CD14-positive monocyte (primary cell): ENCODE measurements at regions not wholly inside any gene's neighbourhood (a gene's known extent, or its start where the extent isn't known, plus 50 kb on each side); places are given as distances from the start of the nearest gene placed in this dataset.

ENCODE experiments used
- DNase-seq, 3 donors: peaks; one replicate each; pipeline ENCODE4 v3.0.0-alpha.2; 2011 to 2022
- H2AFZ ChIP-seq: 2 replicates; pipeline ENCODE4 v1.6.0; 2012; ENCODE audit warnings: mild to moderate bottlenecking, low read depth, low read length, inconsistent platforms; ENCODE audit not compliant: insufficient read depth, poor library complexity, severe bottlenecking
- H3K27ac ChIP-seq, 2 donors: 1 replicate in 1 of 2; 2 replicates in 1 of 2; pipeline ENCODE4 v1.5.1; 2012 to 2013; ENCODE audit warnings: low read length in 2 of 2, control low read depth in 1 of 2, inconsistent platforms in 1 of 2, low read depth in 1 of 2, mild to moderate bottlenecking in 1 of 2
- H3K27me3 ChIP-seq, 2 donors: one replicate each; pipeline versions ENCODE4 v1.6.0 to v1.6.1; 2011 to 2013; ENCODE audit warnings: low read length in 2 of 2; ENCODE audit not compliant: control insufficient read depth in 2 of 2, insufficient read depth in 2 of 2
- H3K36me3 ChIP-seq, 2 donors: replicated peaks in 1 of 2; 1 replicate in 1 of 2; 2 replicates in 1 of 2; pipeline versions ENCODE4 v1.5.1 to v1.6.1; 2012 to 2013; ENCODE audit warnings: low read length in 2 of 2, control low read depth in 1 of 2, inconsistent platforms in 1 of 2, mild to moderate bottlenecking in 1 of 2; ENCODE audit not compliant: insufficient read depth in 2 of 2, control insufficient read depth in 1 of 2
- H3K4me1 ChIP-seq, 2 donors: 1 replicate in 1 of 2; 2 replicates in 1 of 2; pipeline versions ENCODE4 v1.5.1 to v1.6.1; 2012 to 2013; ENCODE audit warnings: low read length in 2 of 2, control low read depth in 1 of 2, inconsistent platforms in 1 of 2, mild to moderate bottlenecking in 1 of 2, moderate library complexity in 1 of 2; ENCODE audit not compliant: insufficient read depth in 2 of 2, control insufficient read depth in 1 of 2
- H3K4me2 ChIP-seq: replicated peaks from 2 replicates; pipeline ENCODE3; 2012; ENCODE audit warnings: low read length, moderate library complexity, mild to moderate bottlenecking; ENCODE audit not compliant: poor library complexity, severe bottlenecking; ENCODE audit errors: extremely low read depth
- H3K4me3 ChIP-seq, 3 experiments: fragments of 200-600 bp in 1 of 3; sonication (generic) in 1 of 3; replicated peaks in 1 of 3; 1 replicate in 2 of 3; 2 replicates in 1 of 3; pipeline ENCODE4 v1.5.1; 2011 to 2013; ENCODE audit warnings: low read length in 3 of 3, mild to moderate bottlenecking in 3 of 3, control low read depth in 2 of 3, low read depth in 2 of 3, inconsistent platforms in 1 of 3, moderate library complexity in 1 of 3
- H3K79me2 ChIP-seq: 2 replicates; pipeline ENCODE4 v1.6.0; 2012; ENCODE audit warnings: mild to moderate bottlenecking, control low read depth, inconsistent platforms, low read length, moderate library complexity; ENCODE audit not compliant: insufficient read depth
- H3K9ac ChIP-seq: 2 replicates; pipeline ENCODE4 v1.6.0; 2017; ENCODE audit warnings: low read length, mild to moderate bottlenecking; ENCODE audit not compliant: insufficient read depth, poor library complexity, severe bottlenecking
- H3K9me3 ChIP-seq, 2 donors: replicated peaks in 1 of 2; 1 replicate in 1 of 2; 2 replicates in 1 of 2; pipeline versions ENCODE4 v1.5.1 to v1.6.1; 2012 to 2013; ENCODE audit warnings: low read length in 2 of 2, control low read depth in 1 of 2; ENCODE audit not compliant: control insufficient read depth in 1 of 2, insufficient read depth in 1 of 2
- H4K20me1 ChIP-seq: 2 replicates; pipeline ENCODE4 v1.6.0; 2012; ENCODE audit warnings: mild to moderate bottlenecking, low read length, control low read depth, moderate library complexity; ENCODE audit not compliant: insufficient read depth
- H3K27ac Mint-ChIP-seq, 7 donors: one replicate each; pipeline ENCODE4 v1.8.0; 2020; ENCODE audit warnings: mild to moderate bottlenecking in 7 of 7, mixed read lengths in 7 of 7, moderate library complexity in 6 of 7, inconsistent platforms in 2 of 7
- H3K27me3 Mint-ChIP-seq, 3 donors: one replicate each; pipeline ENCODE4 v1.8.0; 2021 to 2022; ENCODE audit warnings: low read depth in 3 of 3, mild to moderate bottlenecking in 3 of 3, mixed read lengths in 3 of 3, moderate library complexity in 3 of 3, inconsistent platforms in 1 of 3
- H3K36me3 Mint-ChIP-seq, 2 donors: one replicate each; pipeline ENCODE4 v1.8.0; 2020; ENCODE audit warnings: mixed read lengths in 2 of 2, inconsistent platforms in 1 of 2, mild to moderate bottlenecking in 1 of 2
- H3K4me1 Mint-ChIP-seq: one replicate; pipeline ENCODE4 v1.8.0; 2020; ENCODE audit warnings: mild to moderate bottlenecking, mixed read lengths
- H3K4me3 Mint-ChIP-seq, 2 donors: one replicate each; pipeline ENCODE4 v1.8.0; 2020; ENCODE audit warnings: mild to moderate bottlenecking in 2 of 2, mixed read lengths in 2 of 2, moderate library complexity in 1 of 2
- H3K9me3 Mint-ChIP-seq, 7 donors: one replicate each; pipeline ENCODE4 v1.8.0; 2020 to 2022; ENCODE audit warnings: mixed read lengths in 7 of 7, mild to moderate bottlenecking in 6 of 7, moderate library complexity in 6 of 7, inconsistent platforms in 2 of 7
- CTCF ChIP-seq: fragments of 200-600 bp; IDR thresholded peaks from one replicate; pipeline ENCODE4 v1.8.0; 2022; ENCODE audit warnings: antibody characterized with exemption, mild to moderate bottlenecking
- WGBS: methylation state at CpG from one replicate; pipeline ENCODE4 v1.1.5; 2013; ENCODE audit warnings: missing lambda C conversion rate; ENCODE audit not compliant: insufficient coverage; 5-methylcytosine and 5-hydroxymethylcytosine counted together
- intact Hi-C, 2 donors: fragments of 100-400 bp; cut with micrococcal nuclease; formaldehyde crosslinking; loops; one replicate each; pipeline versions ENCODE4 v1.15.0 to v1.15.1; 2023

DNA sequence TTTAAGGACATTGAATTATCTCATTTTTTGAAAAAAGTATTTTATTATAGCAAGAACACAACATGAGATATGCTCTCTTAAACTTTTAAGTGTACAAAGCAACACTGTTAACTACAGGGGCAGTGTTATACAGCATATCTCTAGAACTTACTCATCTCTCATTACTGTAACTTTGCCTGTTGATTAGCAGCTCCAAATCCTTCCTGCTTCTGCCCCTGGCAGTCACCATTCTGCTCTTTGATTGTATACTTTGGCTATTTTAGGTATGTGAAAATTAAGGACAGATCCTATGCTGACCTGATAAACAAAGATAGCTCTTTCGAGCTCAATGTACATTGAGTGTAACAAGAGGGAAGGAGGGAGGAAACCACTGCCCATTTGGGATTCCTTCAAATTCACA, 1349.8 kb upstream of the GJE1 start:
- peaks cover 0 to 2% (median 0%) of the 10 kb centered on the region in 3 donors for H3K27me3 Mint-ChIP-seq
- DNase-seq: no peak
- Histone ChIP-seq H3K9me3 (no peaks in the 10 kb centered on the region), H3K27ac (no peak overlapping the region), H3K4me3 (no peak overlapping the region), H3K4me1 (no peaks in the 10 kb centered on the region), H3K9ac (no peak overlapping the region), H2AFZ (no peak overlapping the region), H3K4me2 (no peak overlapping the region), H3K27me3 (no peaks in the 10 kb centered on the region), H3K36me3 (no peaks in the 10 kb centered on the region), H3K79me2 (no peaks in the 10 kb centered on the region), H4K20me1 (no peaks in the 10 kb centered on the region)
- no peak overlapping the region for H3K27ac Mint-ChIP-seq
- H3K4me1 Mint-ChIP-seq: no peaks in the 10 kb centered on the region
- no peaks in the 10 kb centered on the region for H3K36me3 Mint-ChIP-seq
- TF ChIP-seq CTCF: no peak
- intact Hi-C loops: no loop called here
- H3K9me3 Mint-ChIP-seq: peaks cover 0 to 5% (median 2%) of the 10 kb centered on the region in 7 donors
- WGBS: no CpG with 5 or more reads among the region's 1 CpG
- no peak overlapping the region for H3K4me3 Mint-ChIP-seq

- Mint-ChIP-seq H3K4me1 (no peaks in the 10 kb centered on the region), H3K36me3 (no peaks in the 10 kb centered on the region), H3K27me3 (peaks cover 0 to 2% (median 0%) of the 10 kb centered on the region in 3 donors)
Observed at GRCh38 chr6:140779991-140780596, 1352.6 kb upstream of the GJE1 start.

More at GRCh38 chr6:140779991-140780596, 1352.6 kb upstream of the GJE1 start:
- Histone ChIP-seq H3K27me3 (no peaks in the 10 kb centered on the region), H3K79me2 (no peaks in the 10 kb centered on the region), H3K9me3 (no peaks in the 10 kb centered on the region), H3K27ac (no peak overlapping the region), H3K4me2 (no peak overlapping the region), H3K4me1 (no peaks in the 10 kb centered on the region), H3K4me3 (no peak overlapping the region), H3K9ac (no peak overlapping the region), H3K36me3 (no peaks in the 10 kb centered on the region), H2AFZ (no peak overlapping the region), H4K20me1 (no peaks in the 10 kb centered on the region)
- Mint-ChIP-seq H3K9me3 (peaks cover 0 to 6% (median 2%) of the 10 kb centered on the region in 7 donors), H3K27ac (no peak overlapping the region), H3K4me3 (no peak overlapping the region)
- WGBS: 77% methylated on average over 5 of the region's 5 CpGs
- no peak for TF ChIP-seq CTCF
- DNase-seq: no peak
- intact Hi-C loops: no loop called here
